ENCODE measurements at regions not wholly inside any gene's neighbourhood (a gene's known extent, or its start where the extent isn't known, plus 50 kb on each side); places are given as distances from the start of the nearest gene placed in this dataset.
"Not testable (repeated sequence)": the region's sequence is repeated elsewhere in the genome, so short reads cannot be mapped to it uniquely, and the experiment has no call there.

DNA sequence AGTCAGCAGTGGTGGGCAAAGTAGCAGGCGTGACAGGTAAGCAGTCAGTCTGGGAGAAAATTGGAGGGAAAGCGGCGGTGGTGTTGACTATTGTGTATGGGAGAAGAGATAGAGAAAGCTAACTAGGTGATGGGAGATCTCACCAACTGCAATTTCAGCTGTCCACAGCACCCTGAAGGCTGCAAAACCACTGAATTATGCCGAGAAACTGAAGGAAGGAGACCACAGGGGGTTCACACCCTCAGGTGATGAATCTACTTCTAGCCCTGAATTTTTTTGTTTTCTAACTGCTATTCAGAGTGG, 631.5 kb downstream of the UQCRFS1 start:
- DNase-seq, result no peak

DNA sequence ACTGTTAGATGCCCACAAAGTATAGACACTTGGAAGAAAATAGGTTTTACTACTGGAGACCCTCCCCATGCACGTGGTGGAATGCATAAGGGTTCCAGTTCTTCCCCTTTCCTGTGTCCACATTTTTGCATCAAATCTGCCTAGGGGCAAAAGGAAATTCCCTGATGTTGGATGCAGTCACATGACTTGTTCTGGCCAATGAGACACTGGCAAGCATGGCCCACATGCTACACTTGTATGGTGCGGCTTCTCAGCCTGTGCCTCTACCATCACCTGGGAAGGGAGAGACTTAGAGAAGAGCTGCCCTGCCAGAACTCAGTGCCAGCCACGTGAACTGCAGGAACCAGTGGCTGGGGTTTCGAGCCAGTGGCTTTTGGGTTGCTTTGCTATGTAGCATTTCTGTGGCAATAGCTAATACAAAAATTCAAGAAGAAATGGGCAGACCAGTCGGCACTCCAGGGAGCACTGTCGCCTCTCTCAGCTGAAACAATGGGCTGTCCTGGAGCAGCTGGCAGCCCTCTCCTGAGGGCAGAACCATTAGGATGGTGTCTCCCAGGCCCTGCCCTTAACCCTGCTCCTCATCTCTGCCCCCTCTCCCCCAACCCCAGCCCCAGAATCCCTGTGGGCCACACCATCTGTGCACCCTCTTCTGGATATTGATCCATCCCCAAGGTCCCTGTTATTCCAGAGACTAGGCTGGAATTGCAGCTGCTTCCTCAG, 634.0 kb downstream of the UQCRFS1 start:
- DNase-seq, result no peak

DNA sequence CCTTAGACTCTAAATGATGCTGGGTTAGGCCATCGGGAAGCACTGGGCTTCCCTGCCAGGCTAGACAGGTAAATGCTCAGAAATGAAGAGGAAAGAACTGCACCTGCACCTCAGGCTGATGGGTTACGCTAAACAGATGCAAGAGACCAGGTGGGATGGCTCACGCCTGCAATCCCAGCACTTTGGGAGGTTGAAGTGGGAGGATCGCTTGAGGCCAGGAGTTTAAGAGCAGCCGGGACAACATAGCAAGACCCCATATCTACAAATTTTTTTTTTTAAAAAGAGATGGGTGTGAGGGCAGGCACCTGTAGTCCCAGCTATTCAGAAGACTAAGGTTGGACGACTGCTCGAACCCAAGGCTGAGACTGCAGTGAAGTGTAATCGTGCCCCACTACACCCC, 634.7 kb downstream of the UQCRFS1 start:
- no peak for DNase-seq

DNA sequence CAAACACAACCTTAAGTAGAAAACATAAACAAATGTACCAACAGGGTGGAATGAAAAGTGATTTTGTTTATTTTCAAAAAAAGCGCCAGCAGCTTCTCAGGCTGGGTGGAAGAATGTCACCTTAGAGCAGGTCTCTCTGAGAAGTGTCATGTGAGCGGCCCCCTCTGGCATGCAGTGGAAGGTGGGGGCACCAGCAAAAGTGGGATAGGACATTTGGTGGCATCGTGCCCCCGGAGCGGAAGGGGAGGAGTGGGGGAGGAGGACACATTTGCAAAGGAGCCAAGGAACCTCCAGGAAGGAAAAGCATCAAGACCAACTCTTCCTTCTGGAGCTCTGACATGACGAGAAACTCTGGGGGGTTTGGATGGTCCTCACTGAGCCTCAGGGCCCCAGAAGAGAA, 635.3 kb downstream of the UQCRFS1 start:
- no peak for DNase-seq

DNA sequence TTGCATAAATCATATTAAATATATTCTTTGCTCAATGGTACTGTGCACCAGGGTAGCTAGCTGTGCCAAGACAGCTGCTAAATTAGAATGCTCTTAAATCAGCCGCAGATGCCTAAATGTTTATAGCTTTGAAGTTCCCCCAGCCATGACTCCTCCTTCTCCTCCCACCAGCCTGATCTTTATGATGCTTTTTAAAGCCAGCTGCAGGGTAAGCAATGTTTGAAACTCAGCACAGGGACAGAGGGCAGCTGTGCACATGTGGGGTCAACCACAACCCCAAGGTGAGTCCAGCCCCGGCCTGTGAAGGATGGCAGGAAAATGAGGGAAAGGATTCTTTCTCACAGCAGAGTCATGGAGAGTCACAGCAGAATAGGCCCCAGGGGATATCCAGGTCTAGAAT, 635.7 kb downstream of the UQCRFS1 start:
- DNase-seq, result no peak

DNA sequence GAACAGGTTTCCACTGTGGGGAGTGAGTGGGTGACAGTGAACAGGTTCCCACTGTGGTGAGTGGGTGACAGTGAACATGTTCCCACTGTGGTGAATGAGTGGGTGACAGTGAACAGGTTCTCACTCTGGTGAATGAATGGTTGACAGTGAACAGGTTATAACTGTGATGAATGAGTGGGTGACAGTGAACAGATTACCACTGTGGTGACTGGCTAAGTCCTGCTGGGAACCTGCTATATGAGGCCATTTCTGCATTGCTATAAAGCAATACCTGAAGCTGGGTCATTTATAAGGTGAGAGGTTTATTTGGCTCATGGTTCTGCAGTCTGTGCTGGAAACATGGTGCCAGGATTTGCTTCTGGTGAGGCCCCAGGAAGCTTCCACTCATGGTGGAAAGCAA, 637.1 kb downstream of the UQCRFS1 start:
- DNase-seq, result no peak

DNA sequence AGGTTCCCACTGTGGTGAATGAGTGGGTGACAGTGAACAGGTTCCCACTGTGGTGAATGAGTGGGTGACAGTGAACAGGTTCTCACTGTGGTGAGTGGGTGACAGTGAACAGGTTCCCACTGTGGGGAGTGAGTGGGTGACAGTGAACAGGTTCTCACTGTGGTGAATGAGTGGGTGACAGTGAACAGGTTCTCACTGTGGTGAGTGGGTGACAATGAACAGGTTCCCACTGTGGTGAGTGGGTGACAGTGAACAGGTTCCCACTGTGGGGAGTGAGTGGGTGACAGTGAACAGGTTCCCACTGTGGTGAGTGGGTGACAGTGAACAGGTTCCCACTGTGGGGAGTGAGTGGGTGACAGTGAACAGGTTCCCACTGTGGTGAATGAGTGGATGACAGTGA, 637.6 kb downstream of the UQCRFS1 start:
- DNase-seq, result not testable (repeated sequence)

DNA sequence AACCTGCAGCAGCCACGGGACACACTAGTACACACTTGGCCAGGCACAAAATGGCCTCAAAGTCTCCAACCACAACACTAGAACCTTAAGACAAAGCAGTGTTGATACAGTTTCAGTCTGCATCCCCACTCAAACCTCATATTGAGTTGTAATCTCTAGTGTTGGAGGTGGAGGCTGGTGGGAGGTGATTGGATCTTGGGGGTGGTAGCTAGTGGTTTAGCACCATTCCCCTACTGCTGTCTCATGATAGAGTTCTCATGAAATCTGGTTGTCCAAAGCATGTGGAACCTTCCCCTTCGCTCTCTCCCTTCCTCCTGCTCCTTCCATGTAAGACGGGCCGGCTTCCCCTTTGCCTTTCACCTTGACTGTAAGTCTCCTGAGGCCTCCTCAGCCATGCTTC, 638.7 kb downstream of the UQCRFS1 start:
- DNase-seq, result no peak

DNA sequence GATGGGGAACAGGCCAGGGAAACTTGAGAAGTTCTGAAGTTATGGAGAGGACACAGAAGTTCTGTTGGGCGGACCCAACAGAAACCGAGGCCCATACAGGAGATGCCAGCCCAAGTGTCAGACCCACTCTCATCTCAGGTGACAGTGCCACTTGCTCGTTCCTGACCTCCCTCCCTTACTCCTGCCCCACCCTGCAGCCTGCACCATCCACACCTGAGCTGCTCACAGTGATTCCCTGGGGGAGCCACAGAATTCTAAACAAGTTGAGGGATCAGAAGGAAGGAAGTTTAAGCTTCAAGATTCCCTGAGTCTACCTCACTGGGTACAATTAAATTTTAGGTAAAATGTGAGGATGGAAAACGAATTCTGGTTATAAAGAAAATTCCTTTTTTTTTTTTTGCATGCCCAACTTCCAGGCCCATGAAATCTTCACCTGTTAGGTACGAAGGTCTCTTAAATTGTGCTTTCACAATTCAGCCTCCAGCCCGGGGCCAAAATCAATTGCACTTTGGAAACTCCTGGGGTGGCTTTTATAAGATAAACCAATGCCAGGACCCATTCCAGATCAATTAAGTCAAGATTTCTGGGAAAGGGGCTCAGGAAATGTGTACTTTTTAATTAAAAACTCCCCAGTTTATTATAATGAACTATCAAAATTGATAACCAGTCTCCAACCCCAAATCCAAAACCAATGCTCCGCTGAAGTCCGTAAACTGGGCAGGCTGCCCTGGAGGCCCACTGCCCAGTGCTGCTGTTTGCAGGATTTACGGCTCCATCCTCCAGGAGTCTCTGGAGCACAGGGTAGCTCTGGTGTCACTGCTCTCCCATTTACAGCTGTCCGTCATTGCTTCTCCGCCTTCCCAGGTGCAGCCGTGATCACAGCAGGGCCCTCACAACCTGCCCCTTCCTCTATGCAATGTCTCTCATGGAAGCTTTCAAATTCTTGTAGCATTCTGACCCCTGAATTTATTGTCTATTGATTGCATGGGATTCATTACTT, 643.5 kb downstream of the UQCRFS1 start:
- no peak for DNase-seq

DNA sequence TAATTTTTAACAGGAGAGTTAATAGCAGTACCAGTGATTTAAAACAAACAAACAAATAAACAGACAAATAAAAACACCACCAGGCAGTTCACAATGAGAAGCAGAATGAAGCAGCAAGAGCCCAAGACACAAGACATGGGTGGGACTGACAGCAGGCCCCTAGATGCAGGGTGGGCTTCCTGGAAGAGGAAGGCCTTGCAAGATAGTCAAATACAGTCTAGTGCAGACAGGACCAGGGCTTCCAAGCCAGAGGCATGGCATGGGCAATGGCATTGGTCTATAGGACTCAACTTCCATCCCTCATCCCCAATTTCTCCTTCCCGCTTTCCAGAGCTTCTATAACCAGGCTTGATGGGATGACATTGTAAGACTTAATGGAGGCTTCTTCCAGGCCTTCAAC, 645.1 kb downstream of the UQCRFS1 start:
- DNase-seq, result no peak

DNA sequence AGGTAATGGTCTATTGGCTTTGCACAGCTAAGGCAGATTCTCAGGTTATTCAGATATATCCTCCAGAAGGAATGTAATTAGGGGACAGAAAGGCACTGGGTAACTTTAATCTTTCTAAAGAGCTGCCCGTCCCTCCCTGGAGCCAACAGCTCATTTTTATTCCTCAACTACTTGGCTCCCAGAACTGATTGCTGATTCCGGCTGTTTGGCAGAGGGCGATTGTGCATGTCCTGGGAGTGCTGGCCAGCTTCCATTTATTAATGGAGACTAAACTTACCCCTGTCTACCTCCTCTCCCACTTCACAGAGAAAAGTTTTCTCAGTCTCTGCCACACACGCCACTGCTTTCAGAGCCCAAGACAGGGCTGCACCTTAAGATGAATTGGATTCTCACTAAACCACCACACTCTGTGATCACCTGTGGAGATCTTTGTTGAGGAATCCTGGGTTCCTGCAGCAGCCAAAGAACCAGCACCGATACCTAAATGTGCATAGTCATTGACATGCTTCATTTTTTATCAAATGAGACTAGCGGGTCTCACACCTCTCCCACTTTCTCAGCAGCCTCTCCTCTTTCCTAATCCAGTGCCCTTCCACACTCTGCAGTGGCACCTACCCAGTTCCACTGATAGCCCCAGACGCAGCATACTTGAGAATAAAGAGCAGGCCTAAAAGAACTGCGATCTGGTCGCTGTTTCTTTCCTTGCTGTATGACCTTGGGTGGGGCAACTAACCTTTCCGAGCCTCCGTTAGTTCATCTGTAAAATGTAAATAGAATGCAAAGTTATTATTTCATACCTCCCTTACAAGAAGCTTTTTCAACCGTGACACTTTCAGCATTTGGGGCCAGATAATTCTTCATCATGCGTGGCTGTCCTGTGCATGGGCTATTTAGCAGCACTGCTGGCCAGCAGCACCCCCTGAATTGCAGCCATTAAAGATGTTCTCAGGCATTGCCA, 648.7 kb downstream of the UQCRFS1 start:
- no peak for DNase-seq

DNA sequence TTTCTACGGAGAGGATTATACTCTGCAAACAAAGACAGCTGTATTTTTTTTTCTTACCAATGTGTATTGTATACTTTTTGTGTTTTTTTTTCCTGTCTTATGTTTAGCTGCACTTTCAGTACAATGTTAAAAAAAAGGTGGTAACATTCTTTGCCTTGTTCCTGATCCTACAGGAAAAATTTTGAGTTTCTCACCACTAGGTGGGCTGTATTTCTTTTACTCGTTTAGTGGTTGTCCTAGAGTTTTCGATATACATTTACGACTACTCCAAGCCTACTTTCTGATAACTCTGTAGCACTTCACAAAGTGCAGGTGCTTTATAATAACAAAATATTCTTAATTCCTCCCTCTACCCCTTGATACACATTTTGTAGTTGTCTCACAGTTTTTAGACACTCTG, 652.2 kb downstream of the UQCRFS1 start:
- DNase-seq, result no peak

DNA sequence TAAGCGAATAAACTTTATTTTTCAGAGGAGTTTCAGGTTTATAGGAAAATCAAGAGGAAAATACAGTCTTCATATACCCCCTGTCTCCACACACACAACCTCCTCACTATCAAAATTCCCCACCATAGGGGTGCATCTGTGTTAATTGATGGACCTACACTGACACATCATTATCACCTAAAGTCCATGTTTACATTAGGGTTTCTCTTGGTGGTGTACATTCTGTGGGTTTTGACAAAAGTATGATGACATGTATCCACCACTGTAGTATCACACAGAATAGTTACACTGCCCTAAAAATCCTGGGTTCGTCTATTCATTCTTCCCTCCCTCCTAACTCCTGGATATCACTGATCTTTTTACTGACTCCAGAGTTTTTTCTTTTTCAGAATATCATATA, 654.2 kb downstream of the UQCRFS1 start:
- no peak for DNase-seq

DNA sequence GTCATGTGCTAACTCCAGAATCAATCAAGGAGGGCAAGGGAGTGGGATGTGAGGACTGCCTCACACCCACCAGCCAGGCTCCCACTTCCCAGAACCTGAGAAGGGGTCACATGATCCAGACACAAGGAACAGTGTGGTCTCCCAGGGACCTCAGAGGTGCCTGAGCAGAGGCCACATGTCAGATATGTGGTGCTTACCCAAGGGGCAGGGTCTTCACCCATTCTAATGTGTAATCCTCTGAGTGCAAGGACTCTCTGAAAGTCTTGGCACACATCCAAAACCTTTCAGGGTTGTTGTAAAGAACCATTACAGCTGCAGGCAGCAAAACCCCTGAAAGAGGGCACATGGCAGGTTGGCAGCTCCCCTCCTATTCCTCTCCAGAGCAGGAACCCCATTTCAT, 656.6 kb downstream of the UQCRFS1 start:
- no peak for DNase-seq

DNA sequence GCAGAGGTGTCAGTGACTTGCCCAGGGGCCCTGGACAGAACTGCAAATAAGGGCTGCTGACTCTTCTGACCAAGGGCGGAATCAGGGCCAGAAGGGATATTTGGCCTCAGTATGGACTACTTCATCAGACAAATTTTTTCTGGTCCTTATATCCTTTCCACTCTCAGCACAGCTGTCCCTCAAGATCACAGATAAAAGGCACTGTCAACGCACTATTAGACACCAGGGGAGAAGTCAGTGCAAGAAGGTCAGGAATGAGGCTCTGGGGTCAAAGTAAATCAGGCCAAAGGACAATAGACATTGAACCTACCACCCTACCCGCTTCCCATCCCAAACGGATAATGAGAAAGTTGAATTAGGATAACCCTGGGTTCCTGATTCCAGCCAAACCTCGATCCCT, 657.6 kb downstream of the UQCRFS1 start:
- DNase-seq, result no peak

DNA sequence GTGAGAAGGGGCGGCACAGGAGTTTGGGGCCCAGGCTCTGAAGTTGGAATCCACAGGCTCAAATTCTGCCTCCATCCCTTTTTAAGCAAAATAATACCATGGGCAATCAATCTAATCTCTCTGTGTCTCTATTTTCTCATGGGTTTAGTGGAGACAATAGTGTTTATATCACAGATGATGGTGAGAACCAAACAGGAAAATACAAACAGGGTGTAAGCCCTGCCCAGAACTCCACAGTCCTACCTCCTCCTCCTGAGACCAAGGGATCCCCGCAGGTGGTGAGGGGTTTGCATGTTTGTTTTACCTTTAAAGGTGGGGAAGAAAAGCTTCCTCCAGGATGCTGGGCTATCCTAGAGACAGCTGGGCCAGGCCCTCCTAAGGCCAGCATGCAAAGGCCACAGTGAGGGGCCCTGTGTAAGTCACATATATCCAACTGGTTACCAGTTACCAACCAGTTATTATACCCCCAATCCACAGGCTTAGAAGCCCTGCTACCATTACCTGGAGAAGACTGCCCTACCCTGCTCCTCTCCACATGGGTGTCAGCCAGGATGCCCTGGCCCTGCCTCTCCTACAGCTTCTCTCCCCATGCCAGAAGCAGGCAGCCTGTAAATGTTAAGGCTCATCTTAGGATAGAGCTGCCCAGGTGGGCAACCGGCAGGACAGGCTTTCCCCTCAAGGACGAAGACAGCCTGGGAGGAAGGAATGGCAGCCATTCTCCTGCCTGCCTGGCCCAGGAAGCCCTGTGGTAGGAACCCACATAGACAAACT, 658.4 kb downstream of the UQCRFS1 start:
- DNase-seq, result no peak

DNA sequence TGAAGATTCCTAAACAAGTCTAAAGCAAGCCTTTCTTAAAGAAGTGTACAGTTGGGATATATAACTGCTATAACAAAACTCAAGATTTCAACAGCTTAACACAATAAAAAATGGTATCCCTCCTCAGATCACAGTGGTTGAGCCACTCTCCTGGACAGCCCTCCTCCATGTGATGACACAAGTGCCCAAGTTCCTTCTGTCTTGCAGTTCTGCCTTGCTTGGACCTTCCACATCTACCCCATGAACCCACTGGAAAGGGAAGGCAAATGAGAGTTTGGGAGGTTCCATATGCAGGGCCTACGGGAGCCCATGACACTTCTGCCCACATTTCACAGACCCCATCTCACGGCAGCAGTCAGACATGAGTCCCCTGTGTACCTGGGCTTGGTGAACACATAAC, 659.2 kb downstream of the UQCRFS1 start:
- DNase-seq, result no peak

DNA sequence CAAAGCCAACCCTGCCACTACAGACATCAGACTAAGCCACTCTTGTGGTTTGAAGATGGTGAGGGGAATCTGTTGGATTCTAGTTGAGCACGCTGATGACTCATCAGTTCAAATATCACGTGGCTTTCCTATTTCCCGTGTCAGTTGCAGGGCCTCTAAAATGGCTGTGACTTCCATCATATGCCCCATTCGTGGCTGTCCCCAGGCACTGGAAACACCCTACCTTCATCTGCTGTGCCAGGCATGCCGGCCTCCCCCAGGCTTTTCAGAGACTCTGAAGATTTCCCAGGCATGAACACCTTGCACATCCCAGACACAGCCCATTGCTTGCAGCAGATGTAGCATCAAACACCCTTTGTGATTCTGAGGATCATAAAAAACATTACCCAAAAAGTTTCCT, 659.9 kb downstream of the UQCRFS1 start:
- no peak for DNase-seq

DNA sequence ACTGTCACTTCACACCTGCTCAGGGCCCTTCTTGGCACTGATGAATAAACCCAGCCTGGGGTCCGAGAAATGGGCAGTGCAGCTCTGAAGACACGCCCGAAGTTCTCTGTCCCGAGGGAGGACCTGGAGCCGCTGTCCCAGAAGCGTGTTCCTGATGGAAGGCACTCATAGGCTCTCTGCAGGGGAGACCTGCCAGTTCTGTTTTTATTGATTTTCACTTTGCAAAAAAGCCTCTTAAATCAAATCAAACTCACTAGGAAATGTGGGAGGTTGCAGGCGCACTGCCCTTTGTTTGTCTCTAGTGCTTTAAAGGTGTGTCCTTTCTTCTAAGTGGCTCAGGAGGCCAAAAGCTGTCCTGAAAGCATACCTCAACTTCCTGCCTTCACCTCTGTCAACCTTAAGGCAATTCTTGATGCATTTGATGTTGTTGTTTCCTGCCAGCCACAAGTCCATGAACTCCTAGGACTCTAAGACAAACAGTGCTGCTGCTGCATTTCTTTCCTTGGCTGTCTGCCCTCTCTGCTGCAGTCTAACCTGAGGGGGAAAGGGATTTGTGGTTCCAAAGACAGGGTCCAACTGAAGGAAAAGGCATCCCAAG, 663.2 kb downstream of the UQCRFS1 start:
- DNase-seq, result no peak

DNA sequence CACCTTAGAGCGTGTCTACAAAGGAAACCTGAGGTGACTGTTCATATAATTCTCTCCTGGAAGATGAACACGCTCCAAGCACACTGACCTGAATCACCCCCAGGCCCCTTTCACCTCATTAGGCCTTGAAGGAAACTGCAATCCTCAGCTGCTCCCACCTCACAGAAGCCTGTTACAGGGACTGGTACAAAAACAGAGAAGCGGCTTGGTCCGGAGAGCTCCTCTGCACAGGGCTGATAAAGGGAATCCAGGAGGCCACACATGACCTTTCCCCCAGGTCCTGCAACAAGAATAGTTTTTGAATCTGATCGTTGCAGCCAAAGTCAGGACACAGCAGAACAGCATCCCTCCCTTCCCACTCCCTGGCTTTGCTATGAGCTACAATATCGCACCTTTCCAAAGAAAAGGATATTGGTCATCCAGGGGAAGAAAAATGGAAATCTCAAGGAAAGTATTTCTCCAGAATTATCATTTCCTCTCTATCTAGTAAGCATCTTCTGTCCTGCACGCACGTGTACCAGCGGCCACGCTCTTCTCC, 666.7 kb downstream of the UQCRFS1 start:
- DNase-seq, result no peak

DNA sequence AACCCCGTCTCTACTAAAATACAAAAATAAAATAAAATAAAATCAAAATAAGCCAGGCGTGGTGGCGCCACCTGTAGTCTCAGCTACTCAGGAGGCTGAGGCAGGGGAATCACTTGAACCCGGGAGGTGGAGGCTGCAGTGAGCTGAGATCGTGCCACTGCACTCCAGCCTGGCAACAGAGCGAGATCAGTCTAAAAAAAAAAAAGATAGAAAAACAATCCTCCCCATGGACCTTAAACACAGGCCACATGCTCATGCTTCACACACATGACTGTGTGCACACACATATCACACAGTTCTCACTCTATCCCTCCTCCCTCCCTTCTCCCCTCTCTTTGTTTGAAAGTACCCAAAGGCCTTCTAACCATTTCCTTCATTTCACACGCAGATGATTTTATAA, 667.6 kb downstream of the UQCRFS1 start:
- DNase-seq, result not testable (repeated sequence)

Data from DMS 273 treated with DMSO at 0.1 percent for 48 hours (cell line).